ENCODE measurements at regions not wholly inside any gene's neighbourhood (a gene's known extent, or its start where the extent isn't known, plus 50 kb on each side); places are given as distances from the start of the nearest gene placed in this dataset.

DNA sequence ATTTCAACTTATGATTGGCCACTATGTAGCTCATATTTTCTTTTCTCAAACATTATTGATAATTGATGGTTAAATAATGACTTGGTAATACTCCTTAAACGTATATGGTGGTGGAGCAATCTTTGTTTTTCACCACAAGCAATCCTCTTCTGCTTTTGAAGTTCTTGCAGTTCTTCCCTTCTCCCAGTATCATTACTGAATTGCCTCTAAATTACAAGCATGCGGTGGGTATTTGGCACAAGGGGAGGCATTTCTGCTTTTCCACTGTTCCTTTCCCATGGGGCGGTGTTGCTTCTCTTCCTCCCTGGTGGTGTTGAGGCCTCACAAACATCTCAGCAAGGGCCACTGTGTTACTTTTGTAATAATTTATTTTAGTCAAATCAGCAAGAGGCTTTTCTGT lies 234.4 kb upstream of the RXFP2 start:
- WGBS (ENCODE audit: insufficient coverage), result no CpG with 5 or more reads among the region's 3 CpGs
- CTCF ChIA-PET, result no interaction called here
- POLR2A ChIA-PET, result no interaction called here

DNA sequence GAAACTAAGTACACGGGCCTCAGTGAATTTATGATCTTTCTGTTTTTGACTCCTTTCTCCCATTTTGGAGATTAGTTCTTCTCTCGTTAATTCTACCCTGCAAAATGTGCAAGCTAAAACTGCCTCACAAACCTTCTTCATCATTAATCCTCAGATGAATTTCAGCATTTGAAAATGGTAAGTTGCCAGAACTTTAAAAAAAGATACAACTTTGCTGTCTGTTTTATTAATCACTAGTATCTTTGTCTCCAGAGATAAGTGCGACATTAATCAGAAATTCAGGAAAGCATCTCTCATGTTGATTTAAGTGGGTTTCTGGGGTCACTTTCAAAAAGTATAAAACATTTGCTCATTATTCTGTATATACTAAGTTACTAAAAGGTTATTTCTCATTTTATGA lies 227.0 kb upstream of the RXFP2 start:
- H3K36me3 ChIP-seq (ENCODE audit: control insufficient read depth in 4 of 4, insufficient read depth in 4 of 4, low read length in 3 of 4), result no peaks in the 10 kb centered on the region
- no peak overlapping the region for H3K27ac ChIP-seq (ENCODE audit: insufficient read depth in 1 of 2, low read depth in 1 of 2, low read length in 2 of 2, poor library complexity in 1 of 2, severe bottlenecking in 2 of 2)
- no peaks in the 10 kb centered on the region for H3K9me3 ChIP-seq (ENCODE audit: control extremely low read depth in 1 of 5, control insufficient read depth in 4 of 5, insufficient read depth in 2 of 5, low read depth in 1 of 5, low read length in 4 of 5)
- ChIA-PET CTCF (no interaction called here), POLR2A (no interaction called here)
- no peak for DNase-seq
- H3K4me3 ChIP-seq (ENCODE audit: control insufficient read depth in 1 of 7, extremely low read depth in 1 of 7, insufficient read depth in 4 of 7, low read depth in 2 of 7, low read length in 6 of 7), result no peak overlapping the region
- H3K4me1 ChIP-seq (ENCODE audit: control extremely low read depth in 1 of 4, control insufficient read depth in 4 of 4, insufficient read depth in 4 of 4, low read length in 3 of 4), result no peaks in the 10 kb centered on the region
- peaks cover 0 to 2% (median 0%) of the 10 kb centered on the region in 5 experiments for H3K27me3 ChIP-seq (replicated peaks in 2 of 5; ENCODE audit: control insufficient read depth in 4 of 5, insufficient read depth in 5 of 5, low read length in 4 of 5)
- 67% methylated on average over 1 of the region's 3 CpGs for WGBS (ENCODE audit: insufficient coverage)

More for the DNA sequence above, 234.4 kb upstream of the RXFP2 start:
- no peak for DNase-seq
- no peak overlapping the region for H3K27ac ChIP-seq (ENCODE audit: insufficient read depth in 1 of 2, low read depth in 1 of 2, low read length in 2 of 2, poor library complexity in 1 of 2, severe bottlenecking in 2 of 2)
- no peak overlapping the region for H3K4me3 ChIP-seq (ENCODE audit: control insufficient read depth in 1 of 7, extremely low read depth in 1 of 7, insufficient read depth in 4 of 7, low read depth in 2 of 7, low read length in 6 of 7)
- no peaks in the 10 kb centered on the region for H3K36me3 ChIP-seq (ENCODE audit: control insufficient read depth in 4 of 4, insufficient read depth in 4 of 4, low read length in 3 of 4)
- H3K4me1 ChIP-seq (ENCODE audit: control extremely low read depth in 1 of 4, control insufficient read depth in 4 of 4, insufficient read depth in 4 of 4, low read length in 3 of 4), result no peaks in the 10 kb centered on the region
- peaks cover 0 to under 1% (median 0%) of the 10 kb centered on the region in 5 experiments for H3K27me3 ChIP-seq (replicated peaks in 2 of 5; ENCODE audit: control insufficient read depth in 4 of 5, insufficient read depth in 5 of 5, low read length in 4 of 5)
- peaks cover 0 to 4% (median 0%) of the 10 kb centered on the region in 5 experiments for H3K9me3 ChIP-seq (ENCODE audit: control extremely low read depth in 1 of 5, control insufficient read depth in 4 of 5, insufficient read depth in 2 of 5, low read depth in 1 of 5, low read length in 4 of 5)

DNA sequence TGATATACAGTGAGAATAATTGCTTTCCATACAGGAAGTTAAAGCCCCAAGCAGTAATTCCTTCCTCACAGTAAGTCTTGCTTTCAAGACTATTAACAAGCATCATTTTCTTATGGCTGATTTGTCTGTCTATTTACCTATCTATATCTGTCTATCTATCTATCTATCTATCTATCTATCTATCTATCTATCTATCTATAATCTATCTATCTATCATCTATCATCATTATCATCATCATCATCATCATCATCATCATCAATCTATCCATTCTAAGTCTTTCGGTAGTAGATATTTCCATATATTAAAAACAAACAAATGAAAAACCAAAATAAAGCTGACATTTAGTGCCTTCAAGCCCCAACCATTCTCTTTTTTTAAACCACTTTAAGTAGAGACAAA lies 224.4 kb upstream of the RXFP2 start:
- WGBS (ENCODE audit: insufficient coverage), result no CpG with 5 or more reads among the region's 1 CpG
- ChIA-PET CTCF (no interaction called here), POLR2A (no interaction called here)
- Histone ChIP-seq H3K4me3 (ENCODE audit: control insufficient read depth in 1 of 7, extremely low read depth in 1 of 7, insufficient read depth in 4 of 7, low read depth in 2 of 7, low read length in 6 of 7) (no peak overlapping the region), H3K27ac (ENCODE audit: insufficient read depth in 1 of 2, low read depth in 1 of 2, low read length in 2 of 2, poor library complexity in 1 of 2, severe bottlenecking in 2 of 2) (no peak overlapping the region), H3K36me3 (ENCODE audit: control insufficient read depth in 4 of 4, insufficient read depth in 4 of 4, low read length in 3 of 4) (no peaks in the 10 kb centered on the region), H3K9me3 (ENCODE audit: control extremely low read depth in 1 of 5, control insufficient read depth in 4 of 5, insufficient read depth in 2 of 5, low read depth in 1 of 5, low read length in 4 of 5) (no peaks in the 10 kb centered on the region), H3K27me3 (replicated peaks in 2 of 5; ENCODE audit: control insufficient read depth in 4 of 5, insufficient read depth in 5 of 5, low read length in 4 of 5) (peaks cover 0 to 1% (median 0%) of the 10 kb centered on the region in 5 experiments), H3K4me1 (ENCODE audit: control extremely low read depth in 1 of 4, control insufficient read depth in 4 of 4, insufficient read depth in 4 of 4, low read length in 3 of 4) (no peaks in the 10 kb centered on the region)
- no peak for DNase-seq

DNA sequence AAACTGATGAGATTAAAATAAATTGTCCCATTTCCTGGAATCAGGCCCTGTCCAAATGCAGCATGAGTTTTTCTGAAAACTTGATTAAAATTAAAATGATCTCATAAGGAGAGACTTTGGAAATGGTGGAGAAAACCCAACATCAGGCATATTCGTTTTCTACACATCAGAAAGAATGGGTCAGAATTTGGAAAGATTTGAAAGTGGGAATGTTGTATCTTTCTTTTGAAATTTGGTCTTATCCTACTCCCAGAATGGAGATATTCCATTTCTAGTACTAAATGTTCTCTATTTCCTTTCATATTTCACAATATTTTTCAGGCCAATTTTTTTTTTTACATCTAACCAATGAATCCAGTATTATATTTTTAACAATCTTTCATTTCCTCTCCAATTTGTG lies 223.9 kb upstream of the RXFP2 start:
- POLR2A ChIA-PET, result no interaction called here
- no peak for DNase-seq
- Histone ChIP-seq H3K27ac (ENCODE audit: insufficient read depth in 1 of 2, low read depth in 1 of 2, low read length in 2 of 2, poor library complexity in 1 of 2, severe bottlenecking in 2 of 2) (no peak overlapping the region), H3K27me3 (replicated peaks in 2 of 5; ENCODE audit: control insufficient read depth in 4 of 5, insufficient read depth in 5 of 5, low read length in 4 of 5) (no peaks in the 10 kb centered on the region), H3K9me3 (ENCODE audit: control extremely low read depth in 1 of 5, control insufficient read depth in 4 of 5, insufficient read depth in 2 of 5, low read depth in 1 of 5, low read length in 4 of 5) (no peaks in the 10 kb centered on the region), H3K4me1 (ENCODE audit: control extremely low read depth in 1 of 4, control insufficient read depth in 4 of 4, insufficient read depth in 4 of 4, low read length in 3 of 4) (no peaks in the 10 kb centered on the region), H3K4me3 (ENCODE audit: control insufficient read depth in 1 of 7, extremely low read depth in 1 of 7, insufficient read depth in 4 of 7, low read depth in 2 of 7, low read length in 6 of 7) (no peak overlapping the region), H3K36me3 (ENCODE audit: control insufficient read depth in 4 of 4, insufficient read depth in 4 of 4, low read length in 3 of 4) (no peaks in the 10 kb centered on the region)
- CTCF ChIA-PET, result no interaction called here
- WGBS (ENCODE audit: insufficient coverage), result no CpG with 5 or more reads among the region's 1 CpG

DNA sequence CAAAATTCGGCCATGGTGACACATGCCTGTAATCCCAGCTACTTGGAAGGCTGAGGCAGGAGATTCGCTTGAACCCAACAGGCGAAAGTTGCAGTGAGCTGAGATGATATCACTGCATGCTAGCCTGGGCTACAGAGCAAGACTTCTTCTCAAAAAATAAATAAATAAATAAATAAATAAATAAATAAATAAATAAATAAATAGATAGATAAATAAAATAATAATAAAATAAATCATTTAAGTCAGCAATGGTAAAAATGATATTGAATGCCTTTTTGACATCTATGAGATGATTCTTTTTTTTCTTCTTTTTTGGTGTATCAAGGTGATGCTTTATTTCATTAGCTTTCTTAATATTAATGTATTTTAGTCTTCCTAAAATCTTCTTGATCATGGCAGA lies 221.7 kb upstream of the RXFP2 start:
- no CpG with 5 or more reads among the region's 3 CpGs for WGBS (ENCODE audit: insufficient coverage)
- DNase-seq, result no peak

DNA sequence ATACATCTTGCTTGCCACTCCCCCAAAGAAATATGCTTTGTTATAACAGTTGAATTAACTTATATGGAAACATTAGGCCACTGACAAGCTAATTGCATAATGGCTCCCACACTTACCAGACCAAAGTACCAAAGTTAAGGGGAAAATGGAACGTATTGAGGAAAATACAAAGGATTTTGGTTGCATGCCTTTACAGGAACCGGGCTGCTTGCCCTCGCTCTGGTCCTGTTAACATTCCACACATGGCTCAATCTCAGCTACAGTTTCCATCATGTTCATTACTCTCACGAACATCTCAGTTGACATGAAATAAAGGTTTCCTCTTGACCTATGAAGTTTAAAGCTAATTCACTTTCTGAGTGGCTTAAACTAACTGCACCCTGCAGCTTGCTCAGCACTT lies 220.7 kb upstream of the RXFP2 start:
- Histone ChIP-seq H3K27ac (ENCODE audit: insufficient read depth in 1 of 2, low read depth in 1 of 2, low read length in 2 of 2, poor library complexity in 1 of 2, severe bottlenecking in 2 of 2) (no peak overlapping the region), H3K4me3 (ENCODE audit: control insufficient read depth in 1 of 7, extremely low read depth in 1 of 7, insufficient read depth in 4 of 7, low read depth in 2 of 7, low read length in 6 of 7) (no peak overlapping the region), H3K27me3 (replicated peaks in 2 of 5; ENCODE audit: control insufficient read depth in 4 of 5, insufficient read depth in 5 of 5, low read length in 4 of 5) (peaks cover 0 to 3% (median 0%) of the 10 kb centered on the region in 5 experiments), H3K4me1 (ENCODE audit: control extremely low read depth in 1 of 4, control insufficient read depth in 4 of 4, insufficient read depth in 4 of 4, low read length in 3 of 4) (no peaks in the 10 kb centered on the region), H3K36me3 (ENCODE audit: control insufficient read depth in 4 of 4, insufficient read depth in 4 of 4, low read length in 3 of 4) (no peaks in the 10 kb centered on the region), H3K9me3 (ENCODE audit: control extremely low read depth in 1 of 5, control insufficient read depth in 4 of 5, insufficient read depth in 2 of 5, low read depth in 1 of 5, low read length in 4 of 5) (no peaks in the 10 kb centered on the region)
- ChIA-PET CTCF (interaction anchor here (2.5 kb wide), 1 partner anchor 10 kb away, joined by 7 read pairs; no protein-coding TSS in a partner anchor), POLR2A (no interaction called here)
- WGBS (ENCODE audit: insufficient coverage), result 100% methylated on average over 1 of the region's 4 CpGs
- DNase-seq, result no peak

More for the DNA sequence above, 221.7 kb upstream of the RXFP2 start:
- CTCF ChIA-PET, result interaction anchor here (2.5 kb wide), 1 partner anchor 9 kb away, joined by 7 read pairs; no protein-coding TSS in a partner anchor
- Histone ChIP-seq H3K36me3 (ENCODE audit: control insufficient read depth in 4 of 4, insufficient read depth in 4 of 4, low read length in 3 of 4) (no peaks in the 10 kb centered on the region), H3K4me3 (ENCODE audit: control insufficient read depth in 1 of 7, extremely low read depth in 1 of 7, insufficient read depth in 4 of 7, low read depth in 2 of 7, low read length in 6 of 7) (no peak overlapping the region), H3K27me3 (replicated peaks in 2 of 5; ENCODE audit: control insufficient read depth in 4 of 5, insufficient read depth in 5 of 5, low read length in 4 of 5) (peaks cover 0 to 3% (median 0%) of the 10 kb centered on the region in 5 experiments), H3K27ac (ENCODE audit: insufficient read depth in 1 of 2, low read depth in 1 of 2, low read length in 2 of 2, poor library complexity in 1 of 2, severe bottlenecking in 2 of 2) (no peak overlapping the region), H3K4me1 (ENCODE audit: control extremely low read depth in 1 of 4, control insufficient read depth in 4 of 4, insufficient read depth in 4 of 4, low read length in 3 of 4) (no peaks in the 10 kb centered on the region), H3K9me3 (ENCODE audit: control extremely low read depth in 1 of 5, control insufficient read depth in 4 of 5, insufficient read depth in 2 of 5, low read depth in 1 of 5, low read length in 4 of 5) (no peaks in the 10 kb centered on the region)
- POLR2A ChIA-PET, result no interaction called here

DNA sequence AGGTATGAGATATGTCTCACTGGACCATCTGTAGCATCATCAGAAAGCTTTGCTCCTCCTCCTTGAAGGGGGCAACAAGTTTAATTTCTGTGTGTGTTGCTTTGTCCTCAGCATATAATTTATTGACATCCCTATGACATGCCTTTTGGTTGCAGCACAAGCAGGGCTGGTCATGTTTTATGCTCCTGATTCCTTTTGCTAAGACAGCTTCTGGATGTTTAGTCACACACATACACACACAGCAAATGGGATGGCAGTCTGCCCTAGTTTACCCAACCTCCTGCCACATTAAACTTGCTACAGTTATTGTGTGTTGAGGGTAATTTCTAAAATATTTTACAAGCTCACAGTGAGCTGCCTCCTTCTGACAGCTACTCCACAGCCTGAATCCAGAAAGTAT lies 217.9 kb upstream of the RXFP2 start:
- Histone ChIP-seq H3K9me3 (ENCODE audit: control extremely low read depth in 1 of 5, control insufficient read depth in 4 of 5, insufficient read depth in 2 of 5, low read depth in 1 of 5, low read length in 4 of 5) (no peaks in the 10 kb centered on the region), H3K27me3 (replicated peaks in 2 of 5; ENCODE audit: control insufficient read depth in 4 of 5, insufficient read depth in 5 of 5, low read length in 4 of 5) (peaks cover 0 to 3% (median 0%) of the 10 kb centered on the region in 5 experiments), H3K27ac (ENCODE audit: insufficient read depth in 1 of 2, low read depth in 1 of 2, low read length in 2 of 2, poor library complexity in 1 of 2, severe bottlenecking in 2 of 2) (no peak overlapping the region), H3K4me3 (ENCODE audit: control insufficient read depth in 1 of 7, extremely low read depth in 1 of 7, insufficient read depth in 4 of 7, low read depth in 2 of 7, low read length in 6 of 7) (no peak overlapping the region), H3K4me1 (ENCODE audit: control extremely low read depth in 1 of 4, control insufficient read depth in 4 of 4, insufficient read depth in 4 of 4, low read length in 3 of 4) (no peaks in the 10 kb centered on the region), H3K36me3 (ENCODE audit: control insufficient read depth in 4 of 4, insufficient read depth in 4 of 4, low read length in 3 of 4) (no peaks in the 10 kb centered on the region)
- CTCF ChIA-PET, result no interaction called here
- POLR2A ChIA-PET, result no interaction called here
- DNase-seq, result no peak

Data from common myeloid progenitor, CD34-positive (primary cell).